ENCODE measurements at regions not wholly inside any gene's neighbourhood (a gene's known extent, or its start where the extent isn't known, plus 50 kb on each side); places are given as distances from the start of the nearest gene placed in this dataset.

DNA sequence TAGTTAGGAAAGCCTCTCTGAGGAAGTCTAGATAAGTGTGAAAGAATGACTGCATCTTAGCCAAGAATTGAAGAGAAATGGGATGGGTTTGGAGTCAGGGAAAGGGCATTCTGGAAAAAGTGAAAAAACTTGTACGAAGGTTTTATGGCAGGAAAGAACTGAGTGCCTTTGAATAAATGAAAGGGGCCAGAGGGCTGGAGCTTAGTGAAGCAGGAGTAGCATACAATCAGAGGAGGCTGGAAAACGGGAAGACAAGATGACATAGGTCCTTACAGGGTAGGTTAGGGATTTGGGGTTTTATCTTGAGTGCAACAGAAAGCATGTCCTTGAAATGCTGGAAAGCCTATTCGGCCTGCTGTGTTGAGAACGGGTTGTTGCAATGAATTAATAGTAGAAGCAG lies 152.6 kb upstream of the RND3 start:
- no peak for DNase-seq

DNA sequence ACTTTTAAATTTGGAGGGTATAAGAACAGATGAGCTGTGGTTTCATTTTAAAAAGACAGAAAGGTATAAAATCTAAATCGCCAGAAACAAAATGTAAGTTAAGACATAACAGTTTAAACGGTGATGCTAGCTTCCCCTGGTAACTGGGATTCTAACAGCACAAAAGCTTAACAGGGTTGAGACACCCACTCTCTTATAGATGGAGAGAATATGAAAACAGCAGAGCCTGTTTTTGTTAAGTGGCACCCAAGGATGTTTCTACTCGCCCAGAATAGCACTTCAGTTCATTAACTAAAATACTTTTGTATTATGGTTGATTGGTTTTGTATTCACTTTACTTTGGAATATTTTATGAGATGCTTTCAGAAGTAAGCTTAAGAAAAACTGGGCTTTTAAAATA lies 151.9 kb upstream of the RND3 start:
- no peak for DNase-seq

DNA sequence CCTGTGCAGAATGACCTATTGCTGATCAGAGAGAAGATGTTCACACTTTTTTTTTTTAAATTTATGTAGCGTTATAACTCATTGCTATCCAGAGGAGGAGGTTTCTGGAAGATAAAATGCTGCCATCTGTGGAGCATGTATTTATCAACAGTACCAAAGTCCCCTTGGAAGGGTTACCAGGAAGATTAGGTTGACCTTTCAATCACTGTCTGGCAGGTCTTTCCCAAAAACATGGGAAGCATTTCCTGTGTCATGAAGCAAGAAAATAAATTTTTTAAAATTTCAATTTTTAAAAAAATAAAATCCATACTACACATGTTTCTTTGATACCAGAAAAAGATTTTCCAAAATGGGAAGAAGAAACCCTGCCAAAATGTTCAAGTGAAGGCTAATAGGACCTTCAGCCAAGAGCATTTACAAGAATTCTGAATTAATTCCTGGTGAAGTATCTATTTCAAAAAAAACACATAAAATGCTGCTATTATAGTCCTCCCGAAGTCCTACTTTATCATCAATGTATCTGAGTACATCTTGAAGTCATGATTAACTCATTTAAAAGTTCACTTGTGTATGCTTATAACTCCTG lies 143.9 kb upstream of the RND3 start:
- DNase-seq, result no peak

DNA sequence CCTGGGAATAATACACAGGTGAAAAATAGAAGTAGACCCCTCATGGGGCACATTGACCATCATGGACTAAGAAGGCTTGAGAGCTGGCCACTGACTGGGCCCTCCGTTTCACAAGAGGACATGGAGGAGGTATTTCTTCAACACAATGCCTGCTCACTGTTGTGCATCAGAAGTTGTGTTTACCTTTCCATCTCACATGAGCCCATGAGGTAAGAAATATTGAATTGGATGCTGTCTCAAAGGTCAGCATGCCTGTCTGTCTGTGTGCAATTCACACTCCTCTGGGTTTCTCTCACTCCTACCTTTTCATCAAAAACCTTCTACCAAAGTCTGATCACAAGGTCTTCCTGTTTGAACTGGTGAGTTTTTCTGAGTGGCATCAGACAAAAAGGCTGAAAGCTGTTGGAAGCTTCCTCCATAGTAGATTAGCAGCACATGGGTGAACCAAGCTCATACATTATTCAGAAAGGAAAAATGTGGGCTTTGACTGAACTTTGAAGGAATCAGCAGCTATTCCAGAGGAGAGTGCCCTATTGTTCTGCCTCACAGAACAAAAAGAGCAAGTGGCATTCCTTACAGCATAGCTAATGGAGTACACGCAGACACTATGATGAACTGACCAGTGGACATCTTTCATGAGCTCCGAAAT lies 143.2 kb upstream of the RND3 start:
- no peak for DNase-seq

DNA sequence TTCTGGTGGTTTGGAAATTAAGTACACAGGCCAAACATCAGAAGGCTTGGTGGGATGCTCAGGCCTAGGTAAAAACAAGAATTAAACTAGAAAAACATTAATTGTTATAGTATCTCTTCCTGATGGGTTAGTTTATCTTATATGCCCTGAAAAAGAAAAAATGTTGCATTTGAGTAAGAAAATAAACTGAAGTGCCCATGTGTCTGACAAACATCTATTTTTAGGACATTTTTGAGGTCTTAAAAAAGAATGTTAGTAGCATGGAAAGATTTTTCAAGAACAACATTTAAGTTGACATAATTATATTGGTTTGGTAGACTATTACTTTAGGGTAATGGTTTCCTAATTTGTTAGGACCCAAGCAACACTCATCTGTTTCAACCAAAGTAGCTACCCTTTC lies 140.1 kb upstream of the RND3 start:
- no peak for DNase-seq

DNA sequence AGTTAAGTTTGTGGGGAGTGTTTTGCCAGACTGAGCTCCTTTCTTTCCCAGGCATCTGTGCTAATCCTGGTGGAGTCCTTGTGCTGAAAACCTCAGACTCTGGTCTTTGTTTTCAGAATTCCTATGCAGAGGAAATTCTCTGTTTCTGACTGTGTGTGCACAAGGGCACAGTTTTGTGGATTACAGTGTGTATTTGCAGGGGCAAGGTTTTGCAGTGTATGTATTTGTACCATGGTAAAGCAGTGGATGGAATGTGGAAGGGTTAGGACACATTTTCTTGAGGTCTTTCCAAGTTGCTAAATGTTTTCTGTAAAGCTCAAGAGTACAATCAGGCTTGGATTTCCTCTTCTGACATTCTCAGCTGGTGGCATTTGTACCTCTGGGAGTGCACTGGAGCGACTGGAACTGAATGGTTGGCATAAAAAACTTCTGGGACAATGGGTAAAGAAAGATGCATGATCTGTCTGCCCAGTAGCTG lies 139.5 kb upstream of the RND3 start:
- no peak for DNase-seq

DNA sequence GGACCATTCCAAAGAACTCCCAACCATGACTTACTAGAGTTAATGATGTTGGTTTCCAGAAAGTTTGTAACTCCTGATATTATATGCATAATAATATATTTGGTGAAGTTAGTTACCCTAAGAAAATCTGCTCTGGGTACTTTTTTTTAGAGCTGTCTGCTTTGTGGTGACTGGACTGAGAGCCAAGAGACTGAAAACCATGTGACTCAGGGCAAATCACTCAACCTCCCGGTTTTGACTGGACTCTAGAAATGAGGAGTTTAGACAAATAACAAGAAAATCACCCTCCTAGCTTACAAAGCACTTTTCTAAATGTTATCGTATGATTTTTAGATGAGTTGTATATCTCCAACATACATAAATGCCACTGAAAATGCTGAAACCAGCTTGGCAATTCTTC lies 138.3 kb upstream of the RND3 start:
- DNase-seq, result no peak

DNA sequence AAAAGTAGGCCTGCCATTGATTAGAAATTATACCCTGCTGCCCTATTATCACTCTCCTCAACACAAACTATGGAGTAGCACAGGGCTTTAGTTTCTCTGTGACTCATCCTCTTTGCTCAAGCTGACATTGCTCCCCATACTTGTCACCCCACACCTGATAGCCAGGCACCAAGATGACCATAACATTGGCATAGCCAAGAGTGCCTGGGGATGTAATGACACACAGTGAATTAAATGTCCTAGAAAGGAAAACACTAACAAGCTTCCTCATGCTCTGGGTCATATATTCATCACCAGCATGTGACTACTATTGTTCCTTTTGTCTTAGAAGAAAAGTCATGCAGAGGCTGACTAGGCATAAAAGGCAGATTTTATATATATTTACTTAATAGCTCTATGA lies 137.8 kb upstream of the RND3 start:
- DNase-seq, result no peak

DNA sequence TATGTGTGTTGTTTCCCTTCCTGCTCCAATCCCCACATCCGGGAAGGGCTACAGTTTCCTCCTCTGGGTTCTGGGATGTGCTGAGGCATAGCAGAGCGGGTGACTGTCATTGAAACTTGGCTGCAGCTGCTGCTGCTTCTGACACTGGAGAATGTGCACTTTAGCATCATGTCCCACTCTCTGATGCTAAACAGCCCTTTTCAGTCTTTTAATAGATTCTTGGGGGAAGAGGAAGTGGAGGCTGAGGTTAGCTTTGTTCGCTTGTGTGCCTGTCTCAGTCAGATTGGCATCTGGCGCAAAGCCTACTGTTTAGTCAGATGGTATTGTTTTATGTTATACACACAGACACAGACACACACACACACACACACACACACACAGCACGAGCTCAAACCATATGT lies 136.5 kb upstream of the RND3 start:
- DNase-seq, result no peak

DNA sequence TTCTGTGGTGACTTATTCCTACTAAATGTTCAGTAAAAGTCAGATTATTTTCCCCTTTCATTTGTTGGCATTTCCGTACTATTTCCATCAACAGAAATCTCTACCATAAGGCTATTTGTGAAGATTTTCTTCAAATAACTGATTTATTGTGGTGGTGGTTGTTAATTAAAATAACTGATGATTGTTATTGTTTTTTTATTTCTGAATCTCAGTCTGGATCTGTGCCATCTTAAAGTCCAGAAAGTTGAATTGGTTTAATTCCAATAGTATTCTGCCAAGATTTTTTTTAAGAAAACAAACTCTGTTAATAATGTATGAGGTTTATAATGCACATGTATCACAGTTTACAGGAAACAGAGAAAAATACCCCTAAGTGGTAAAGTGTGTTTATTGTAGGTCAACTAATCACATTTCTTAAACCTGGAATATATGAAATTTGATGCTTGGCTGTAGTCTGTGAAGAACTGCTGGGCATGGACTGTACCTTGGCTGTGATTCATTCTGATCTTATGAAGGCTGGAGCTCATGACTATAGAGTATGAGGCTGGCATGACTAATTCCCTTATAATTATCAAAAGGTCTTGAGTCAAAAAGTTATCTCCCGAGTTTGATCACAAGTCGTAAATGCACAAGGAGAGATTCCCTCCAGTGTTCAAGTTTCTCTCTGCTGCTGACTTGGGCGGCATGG lies 134.2 kb upstream of the RND3 start:
- no peak for DNase-seq

DNA sequence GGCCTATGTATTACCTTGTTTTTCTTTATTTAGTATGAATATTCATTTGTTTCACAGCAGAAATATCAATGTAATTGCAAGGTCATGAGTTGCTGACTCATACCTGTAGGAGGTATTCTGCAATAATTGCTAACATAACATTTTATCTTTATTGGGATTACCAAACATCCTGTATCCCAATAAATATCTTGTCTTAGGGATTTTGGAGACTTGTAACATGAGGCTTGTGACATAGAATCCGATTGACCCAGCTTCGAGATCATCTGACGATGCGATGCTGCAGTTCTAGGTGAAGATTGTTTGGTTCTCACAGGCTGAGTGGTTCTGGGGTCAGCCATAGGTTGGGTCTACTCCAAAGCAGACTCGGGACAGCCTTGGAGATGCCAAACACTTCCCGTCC lies 133.4 kb upstream of the RND3 start:
- DNase-seq, result no peak

DNA sequence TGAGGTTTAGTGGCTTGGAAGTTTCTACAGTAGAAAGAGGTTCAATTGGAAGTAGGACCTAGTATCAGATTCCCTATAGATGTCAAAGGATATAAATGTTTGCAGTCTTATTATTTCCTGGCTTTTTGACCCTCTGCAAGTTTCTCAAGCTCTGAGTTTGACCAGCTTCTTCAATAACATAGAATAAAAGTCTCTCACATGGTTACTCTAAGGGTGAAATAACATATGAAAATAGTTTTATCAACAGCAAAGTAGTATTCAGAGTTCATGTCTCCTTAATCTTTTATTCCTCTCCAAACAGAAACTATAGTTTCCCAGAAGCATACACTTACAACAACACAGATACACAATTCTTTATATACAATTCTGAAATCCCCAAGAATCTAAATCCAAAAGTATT lies 132.9 kb upstream of the RND3 start:
- DNase-seq, result no peak

DNA sequence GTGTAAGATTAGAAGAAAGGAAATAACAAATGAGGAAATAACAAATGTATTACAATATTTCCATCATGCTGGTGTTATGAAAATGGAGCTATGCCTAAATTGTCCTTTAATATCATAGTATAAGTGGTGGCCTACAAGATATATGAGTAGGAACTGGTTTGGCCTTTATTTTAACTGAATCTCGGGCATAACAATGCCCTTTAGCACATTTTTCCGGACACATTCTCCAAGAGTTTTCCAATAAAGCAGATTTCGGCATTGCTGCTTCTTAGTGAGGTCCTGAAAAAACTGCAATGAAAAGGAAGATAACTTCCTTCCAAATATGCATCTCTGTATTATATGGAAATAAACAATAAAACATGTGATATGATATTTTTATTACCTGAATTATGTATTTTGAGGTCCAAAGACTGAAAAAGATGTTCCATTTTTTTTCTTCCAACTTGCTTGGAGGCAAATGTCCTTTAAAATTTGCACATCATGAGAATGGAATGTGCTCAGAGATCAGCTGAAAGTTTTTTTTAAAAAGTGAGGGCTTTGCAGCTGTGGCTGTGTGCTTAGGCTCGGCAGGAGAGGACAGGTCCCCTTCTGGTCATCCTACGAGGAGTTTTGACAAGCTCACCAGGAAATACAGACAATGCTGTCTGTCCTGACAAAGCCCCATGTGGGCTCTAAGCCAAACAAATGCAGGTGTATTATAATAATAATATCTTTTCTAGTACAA lies 132.3 kb upstream of the RND3 start:
- DNase-seq, result no peak

DNA sequence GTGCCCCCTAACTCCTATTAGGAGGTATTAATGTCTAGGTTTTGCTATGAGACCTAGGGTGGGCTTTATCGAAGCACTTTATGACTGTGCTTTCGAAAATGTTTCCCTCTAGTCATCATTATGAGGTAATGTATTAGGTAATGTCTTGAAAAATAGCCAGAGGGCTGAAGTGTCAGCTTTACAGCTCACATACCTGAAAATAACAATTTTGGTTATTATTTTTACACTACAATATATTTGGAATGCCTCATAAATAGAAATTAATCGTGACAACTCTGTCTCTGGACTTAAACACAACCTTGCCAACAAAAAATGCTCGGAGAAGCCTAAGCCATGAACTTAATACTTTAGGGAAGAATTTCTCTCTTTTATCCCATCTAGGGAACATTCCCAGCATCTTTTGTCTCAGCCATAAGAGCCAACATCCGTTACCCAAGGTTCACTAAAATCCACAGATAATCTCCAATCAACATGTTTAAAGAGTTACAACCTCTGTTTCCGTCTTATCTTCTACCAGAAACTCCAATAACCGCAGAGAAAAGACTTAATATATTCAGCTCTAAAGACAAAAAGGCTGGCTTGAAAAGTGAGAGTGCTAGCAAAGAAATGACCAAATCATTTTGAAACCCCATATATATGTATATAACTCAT lies 130.9 kb upstream of the RND3 start:
- no peak for DNase-seq

DNA sequence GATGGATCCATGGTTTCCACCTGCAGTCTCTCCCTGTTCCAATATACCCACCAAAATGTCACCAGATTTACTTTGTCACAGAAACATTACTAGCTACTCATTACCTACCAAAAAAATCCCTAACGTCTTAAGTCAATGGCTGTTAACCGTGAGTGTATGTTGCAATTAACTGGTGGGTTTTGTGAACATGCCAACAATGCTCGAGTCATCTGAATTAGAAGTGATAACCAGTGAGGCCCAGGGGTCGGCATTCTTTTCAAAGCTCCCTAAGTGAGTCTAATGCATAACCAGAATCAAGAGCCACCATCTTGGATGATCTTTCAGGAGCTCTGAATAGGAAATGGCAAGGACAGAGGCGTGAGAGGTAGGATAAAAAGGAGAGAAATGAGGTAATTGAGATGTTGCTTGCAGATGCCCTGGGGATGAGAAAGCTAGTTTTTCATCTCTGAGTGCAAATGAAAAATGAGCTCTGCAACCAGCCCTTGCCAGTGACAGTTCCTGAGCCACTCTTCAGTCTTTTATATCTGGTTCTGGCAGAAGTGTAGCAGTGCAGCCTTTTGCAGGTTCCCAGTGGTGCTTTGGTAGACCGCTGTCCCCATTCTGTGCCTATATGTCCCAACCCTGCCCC lies 130.0 kb upstream of the RND3 start:
- no peak for DNase-seq

DNA sequence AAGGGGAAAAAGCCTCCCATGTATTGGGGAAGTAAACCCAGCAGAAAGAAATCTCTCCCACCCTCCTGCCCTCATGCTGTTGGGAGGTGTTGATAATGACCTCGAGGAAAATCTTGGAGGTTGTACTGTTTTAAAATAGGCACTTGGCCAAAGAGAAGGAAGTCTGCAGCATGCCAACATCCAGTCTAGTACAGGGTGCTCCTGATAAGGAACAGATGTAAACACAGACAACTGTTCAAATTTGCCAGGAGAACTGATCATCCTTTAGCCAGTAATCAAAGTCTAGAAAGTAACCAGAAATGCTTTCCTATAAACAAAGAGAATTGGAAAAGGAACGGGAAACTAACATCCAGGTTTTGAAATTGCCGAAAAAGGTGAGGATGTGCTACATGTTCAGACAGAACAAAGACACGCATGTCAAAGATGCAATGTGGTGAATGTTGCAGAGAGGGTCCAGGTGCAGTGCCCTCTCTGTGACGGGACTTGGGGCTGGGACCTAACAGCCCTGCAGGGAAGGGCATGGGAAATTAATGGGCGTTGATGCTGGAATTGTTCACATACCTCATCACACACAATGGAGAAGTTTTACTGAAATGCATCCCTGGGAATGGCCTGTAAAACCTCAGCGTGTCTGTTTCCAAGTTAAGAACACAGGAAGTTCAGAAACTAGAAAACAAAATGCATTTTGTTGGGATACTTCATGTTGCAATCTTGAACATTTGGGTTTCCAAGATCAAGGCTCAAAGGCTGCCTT lies 125.7 kb upstream of the RND3 start:
- DNase-seq, result no peak

DNA sequence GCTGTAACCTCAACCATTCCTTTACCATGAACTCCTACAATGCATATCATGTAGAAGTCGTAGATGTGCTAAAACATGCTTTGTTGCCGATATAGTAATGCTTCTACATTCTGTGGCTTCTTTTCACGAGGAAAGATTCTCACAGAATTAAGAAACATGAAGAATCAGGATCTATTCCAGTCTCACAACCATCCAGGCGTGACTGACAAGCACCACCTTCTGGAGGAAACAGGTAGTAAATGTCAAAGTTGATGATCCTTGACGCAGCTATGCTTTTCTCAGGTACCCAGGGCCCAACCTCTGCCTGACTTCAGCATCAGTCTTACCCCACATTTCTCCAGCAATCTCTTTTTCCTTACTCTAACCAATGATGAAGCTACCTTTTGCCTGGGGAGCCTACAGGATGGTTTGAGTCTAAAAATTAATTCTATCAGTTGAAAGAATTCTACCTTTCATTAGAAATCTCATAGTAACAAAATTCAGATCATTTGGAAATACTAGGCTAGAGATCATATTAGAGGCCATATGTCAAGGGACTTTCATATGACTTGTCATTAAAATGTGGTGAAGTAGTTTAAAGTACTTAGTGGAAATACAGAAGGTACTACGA lies 123.3 kb upstream of the RND3 start:
- no peak for DNase-seq

DNA sequence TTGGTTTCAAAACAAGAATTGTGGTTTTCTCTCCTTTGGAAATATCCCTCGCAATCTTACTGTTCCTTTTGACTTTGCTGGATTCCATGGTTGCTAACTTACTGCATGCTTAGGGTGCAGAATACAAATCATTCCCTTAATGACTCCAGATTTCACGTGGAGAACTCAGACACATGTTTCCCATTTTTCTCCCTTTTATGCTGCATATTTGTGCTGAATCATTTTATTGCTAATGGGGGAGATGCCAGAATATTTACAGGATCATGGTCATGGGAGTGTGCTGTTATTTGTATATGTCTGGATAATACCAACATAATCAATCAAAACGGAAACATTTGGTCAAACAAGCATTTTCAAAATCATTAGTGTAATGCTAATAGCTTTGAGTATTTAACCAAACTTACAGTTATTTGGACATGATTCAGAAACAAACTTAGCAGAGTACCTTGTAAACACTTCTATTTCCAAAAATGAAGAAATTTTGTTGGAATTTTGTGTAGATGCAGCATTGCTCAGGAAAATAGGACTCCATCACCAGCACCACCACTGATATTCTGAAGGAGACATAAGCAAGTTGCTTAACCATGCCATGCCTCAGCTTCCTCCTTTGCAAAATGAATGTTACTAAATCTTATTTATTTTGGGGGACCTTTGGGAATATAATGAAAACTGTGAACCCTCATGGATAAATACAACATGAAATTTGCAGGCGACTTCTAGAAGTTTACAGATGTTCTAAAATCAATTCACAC lies 122.5 kb upstream of the RND3 start:
- no peak for DNase-seq

DNA sequence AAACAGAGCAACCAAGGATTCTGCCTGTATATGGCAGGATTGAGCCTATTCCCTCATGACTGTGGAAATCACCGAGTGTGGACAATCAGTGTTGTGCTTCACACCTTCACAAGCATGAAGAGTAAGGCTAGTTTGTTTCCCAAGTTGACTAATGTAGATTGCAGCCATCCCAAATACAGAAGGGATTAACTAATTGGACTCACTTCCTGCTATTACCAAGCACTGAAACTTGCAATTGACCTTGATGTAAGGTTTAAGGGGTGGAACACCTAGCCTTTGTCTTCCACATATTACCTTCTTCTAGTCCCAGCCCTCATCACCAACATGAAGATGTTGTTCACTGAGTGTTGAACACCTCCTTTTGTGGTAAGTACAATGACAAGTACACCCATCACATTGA lies 120.9 kb upstream of the RND3 start:
- DNase-seq, result no peak

DNA sequence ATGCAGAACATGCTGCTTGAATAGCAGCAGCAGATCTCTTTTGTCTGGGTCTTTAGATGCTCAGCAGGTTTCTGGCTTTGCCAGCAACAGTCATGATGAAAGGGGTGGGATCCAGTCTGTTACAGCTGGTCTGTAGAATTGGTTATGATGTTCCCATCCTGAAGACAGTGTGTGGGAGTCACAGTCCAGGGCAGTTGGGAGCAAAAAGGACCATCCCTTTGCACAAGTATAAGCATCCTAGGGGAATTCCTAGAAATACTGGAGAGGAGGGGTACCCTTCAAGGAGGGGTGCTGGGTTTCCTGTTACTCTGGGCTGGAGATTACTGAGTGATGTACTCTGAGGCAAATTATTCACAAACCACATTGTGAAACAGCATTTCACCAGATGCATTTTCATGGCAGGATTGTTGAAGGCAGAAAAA lies 119.9 kb upstream of the RND3 start:
- DNase-seq, result no peak
